ENCODE measurements at regions not wholly inside any gene's neighbourhood (a gene's known extent, or its start where the extent isn't known, plus 50 kb on each side); places are given as distances from the start of the nearest gene placed in this dataset.
"Not testable (repeated sequence)": the region's sequence is repeated elsewhere in the genome, so short reads cannot be mapped to it uniquely, and the experiment has no call there.

- not testable (repeated sequence) for DNase-seq
Observed at GRCh38 chr14:105896206-105896605, 369.8 kb downstream of the TMEM121 start.

GRCh38 chr14:105896961-105897724 lies 370.8 kb downstream of the TMEM121 start:
- DNase-seq, result not testable (repeated sequence)

- no peak for DNase-seq
Observed at GRCh38 chr14:105897725-105898113, 371.3 kb downstream of the TMEM121 start.

GRCh38 chr14:105898482-105899010 lies 372.2 kb downstream of the TMEM121 start:
- DNase-seq, result no peak

- DNase-seq, result no peak
Observed at GRCh38 chr14:105899071-105899641, 372.8 kb downstream of the TMEM121 start.

GRCh38 chr14:105899657-105900397 lies 373.4 kb downstream of the TMEM121 start:
- no peak for DNase-seq

GRCh38 chr14:105900398-105901160 lies 374.2 kb downstream of the TMEM121 start:
- no peak for DNase-seq

GRCh38 chr14:105901226-105901625 lies 374.8 kb downstream of the TMEM121 start:
- DNase-seq, result no peak

GRCh38 chr14:105902131-105902898 lies 375.9 kb downstream of the TMEM121 start:
- no peak for DNase-seq

- not testable (repeated sequence) for DNase-seq
Observed at GRCh38 chr14:105902899-105903165, 376.4 kb downstream of the TMEM121 start.

- no peak for DNase-seq
Observed at GRCh38 chr14:105903971-105904370, 377.6 kb downstream of the TMEM121 start.

GRCh38 chr14:105904379-105904778 lies 378.0 kb downstream of the TMEM121 start:
- DNase-seq, result no peak

GRCh38 chr14:105905456-105905855 lies 379.1 kb downstream of the TMEM121 start:
- DNase-seq, result no peak

- no peak for DNase-seq
Observed at GRCh38 chr14:105907276-105907675, 380.9 kb downstream of the TMEM121 start.

- DNase-seq, result no peak
Observed at GRCh38 chr14:105908006-105908405, 381.6 kb downstream of the TMEM121 start.

GRCh38 chr14:105908481-105908911 lies 382.1 kb downstream of the TMEM121 start:
- no peak for DNase-seq

GRCh38 chr14:105909046-105909827 lies 382.9 kb downstream of the TMEM121 start:
- DNase-seq, result no peak

- not testable (repeated sequence) for DNase-seq
Observed at GRCh38 chr14:105909828-105910120, 383.4 kb downstream of the TMEM121 start.

- DNase-seq, result no peak
Observed at GRCh38 chr14:105910426-105910825, 384.0 kb downstream of the TMEM121 start.

- DNase-seq, result no peak
Observed at GRCh38 chr14:105911006-105911847, 384.8 kb downstream of the TMEM121 start.

GRCh38 chr14:105911848-105912292 lies 385.5 kb downstream of the TMEM121 start:
- not testable (repeated sequence) for DNase-seq
